ENCODE measurements at regions not wholly inside any gene's neighbourhood (a gene's known extent, or its start where the extent isn't known, plus 50 kb on each side); places are given as distances from the start of the nearest gene placed in this dataset.

DNA sequence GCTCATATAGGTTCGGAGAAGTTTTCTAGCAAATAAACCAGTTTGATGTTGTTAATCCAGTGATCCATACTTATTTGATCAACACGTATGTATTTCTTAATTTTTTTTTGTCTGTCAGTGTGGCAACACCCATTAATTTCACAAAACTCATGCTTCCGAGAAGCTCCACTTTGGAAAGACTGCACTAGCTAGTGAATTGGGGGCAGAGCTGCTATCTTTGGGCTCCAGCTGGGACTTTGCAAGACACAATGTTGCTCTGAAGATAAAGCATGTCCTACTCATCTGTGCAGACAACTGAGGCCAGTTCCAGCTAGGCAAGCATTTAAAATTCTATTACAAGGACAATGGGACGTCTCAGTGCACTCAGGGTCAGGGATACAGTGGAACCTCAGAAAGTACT is 298.4 kb downstream of the NUAK1 start:
- Histone ChIP-seq H3K4me2 (ENCODE audit: low read depth, low read length, poor library complexity, severe bottlenecking) (no peak overlapping the region), H2AFZ (ENCODE audit: low read length) (no peak overlapping the region)
- DNase-seq: no peak

GRCh38 chr12:105841840-105842239 is 296.9 kb downstream of the NUAK1 start:
- Histone ChIP-seq H4K20me1 (ENCODE audit: insufficient read depth, low read depth, low read length) (no peaks in the 10 kb centered on the region), H3K79me2 (ENCODE audit: low read length) (no peaks in the 10 kb centered on the region), H3K9ac (ENCODE audit: low read length) (no peak overlapping the region), H3K27me3 (ENCODE audit: low read length) (no peaks in the 10 kb centered on the region), H3K4me3 (ENCODE audit: low read length) (no peak overlapping the region), H3K36me3 (ENCODE audit: insufficient read depth, low read length) (no peaks in the 10 kb centered on the region), H3K4me2 (ENCODE audit: low read depth, low read length, poor library complexity, severe bottlenecking) (no peak overlapping the region), H2AFZ (ENCODE audit: low read length) (no peak overlapping the region), H3K4me1 (ENCODE audit: low read length) (no peaks in the 10 kb centered on the region), H3K27ac (ENCODE audit: low read length) (no peak overlapping the region), H3K9me2 (replicated peaks; ENCODE audit: insufficient read depth, low read length) (no peaks in the 10 kb centered on the region), H3K9me3 (ENCODE audit: low read length) (no peaks in the 10 kb centered on the region)
- no peak for DNase-seq

More for the DNA sequence above, 298.4 kb downstream of the NUAK1 start:
- Histone ChIP-seq H4K20me1 (ENCODE audit: insufficient read depth, low read depth, low read length) (no peaks in the 10 kb centered on the region), H3K4me1 (ENCODE audit: low read length) (no peaks in the 10 kb centered on the region), H3K9me3 (ENCODE audit: low read length) (no peaks in the 10 kb centered on the region), H3K79me2 (ENCODE audit: low read length) (no peaks in the 10 kb centered on the region), H3K27me3 (ENCODE audit: low read length) (no peaks in the 10 kb centered on the region), H3K36me3 (ENCODE audit: insufficient read depth, low read length) (no peaks in the 10 kb centered on the region), H3K27ac (ENCODE audit: low read length) (no peak overlapping the region), H3K4me3 (ENCODE audit: low read length) (no peak overlapping the region), H3K9me2 (replicated peaks; ENCODE audit: insufficient read depth, low read length) (no peaks in the 10 kb centered on the region), H3K9ac (ENCODE audit: low read length) (no peak overlapping the region)

- no peak overlapping the region for H2AFZ ChIP-seq (ENCODE audit: low read length)
- H3K9ac ChIP-seq (ENCODE audit: low read length): no peak overlapping the region
- H3K4me2 ChIP-seq (ENCODE audit: low read depth, low read length, poor library complexity, severe bottlenecking): no peak overlapping the region
- H3K27ac ChIP-seq (ENCODE audit: low read length): no peak overlapping the region
- H3K4me1 ChIP-seq (ENCODE audit: low read length): no peaks in the 10 kb centered on the region
- H3K9me3 ChIP-seq (ENCODE audit: low read length): no peaks in the 10 kb centered on the region
- H4K20me1 ChIP-seq (ENCODE audit: insufficient read depth, low read depth, low read length): no peaks in the 10 kb centered on the region
- H3K27me3 ChIP-seq (ENCODE audit: low read length): no peaks in the 10 kb centered on the region
- H3K4me3 ChIP-seq (ENCODE audit: low read length): no peak overlapping the region
- H3K9me2 ChIP-seq (replicated peaks; ENCODE audit: insufficient read depth, low read length): no peaks in the 10 kb centered on the region
- no peak for DNase-seq
- no peaks in the 10 kb centered on the region for H3K36me3 ChIP-seq (ENCODE audit: insufficient read depth, low read length)
- H3K79me2 ChIP-seq (ENCODE audit: low read length): no peaks in the 10 kb centered on the region
Observed at GRCh38 chr12:105843561-105843960, 295.2 kb downstream of the NUAK1 start.

- H3K4me1 ChIP-seq (ENCODE audit: low read length): no peaks in the 10 kb centered on the region
- H3K4me2 ChIP-seq (ENCODE audit: low read depth, low read length, poor library complexity, severe bottlenecking): no peak overlapping the region
- no peaks in the 10 kb centered on the region for H4K20me1 ChIP-seq (ENCODE audit: insufficient read depth, low read depth, low read length)
- no peak overlapping the region for H3K4me3 ChIP-seq (ENCODE audit: low read length)
- no peak for DNase-seq
- H3K27ac ChIP-seq (ENCODE audit: low read length): no peak overlapping the region
- no peak overlapping the region for H3K9ac ChIP-seq (ENCODE audit: low read length)
- H2AFZ ChIP-seq (ENCODE audit: low read length): no peak overlapping the region
- H3K79me2 ChIP-seq (ENCODE audit: low read length): no peaks in the 10 kb centered on the region
- H3K36me3 ChIP-seq (ENCODE audit: insufficient read depth, low read length): no peaks in the 10 kb centered on the region
- no peaks in the 10 kb centered on the region for H3K27me3 ChIP-seq (ENCODE audit: low read length)
- H3K9me2 ChIP-seq (replicated peaks; ENCODE audit: insufficient read depth, low read length): no peaks in the 10 kb centered on the region
- H3K9me3 ChIP-seq (ENCODE audit: low read length): no peaks in the 10 kb centered on the region
Observed at GRCh38 chr12:105843986-105844760, 294.6 kb downstream of the NUAK1 start.

- H3K9me3 ChIP-seq (ENCODE audit: low read length): no peaks in the 10 kb centered on the region
- H3K27ac ChIP-seq (ENCODE audit: low read length): no peak overlapping the region
- H3K36me3 ChIP-seq (ENCODE audit: insufficient read depth, low read length): no peaks in the 10 kb centered on the region
- no peaks in the 10 kb centered on the region for H3K27me3 ChIP-seq (ENCODE audit: low read length)
- H3K4me2 ChIP-seq (ENCODE audit: low read depth, low read length, poor library complexity, severe bottlenecking): no peak overlapping the region
- H3K79me2 ChIP-seq (ENCODE audit: low read length): no peaks in the 10 kb centered on the region
- no peaks in the 10 kb centered on the region for H3K9me2 ChIP-seq (replicated peaks; ENCODE audit: insufficient read depth, low read length)
- H3K4me3 ChIP-seq (ENCODE audit: low read length): no peak overlapping the region
- H3K4me1 ChIP-seq (ENCODE audit: low read length): no peaks in the 10 kb centered on the region
- H4K20me1 ChIP-seq (ENCODE audit: insufficient read depth, low read depth, low read length): no peaks in the 10 kb centered on the region
- no peak for DNase-seq
- no peak overlapping the region for H3K9ac ChIP-seq (ENCODE audit: low read length)
- no peak overlapping the region for H2AFZ ChIP-seq (ENCODE audit: low read length)
Observed at GRCh38 chr12:105846331-105846730, 292.4 kb downstream of the NUAK1 start.

DNA sequence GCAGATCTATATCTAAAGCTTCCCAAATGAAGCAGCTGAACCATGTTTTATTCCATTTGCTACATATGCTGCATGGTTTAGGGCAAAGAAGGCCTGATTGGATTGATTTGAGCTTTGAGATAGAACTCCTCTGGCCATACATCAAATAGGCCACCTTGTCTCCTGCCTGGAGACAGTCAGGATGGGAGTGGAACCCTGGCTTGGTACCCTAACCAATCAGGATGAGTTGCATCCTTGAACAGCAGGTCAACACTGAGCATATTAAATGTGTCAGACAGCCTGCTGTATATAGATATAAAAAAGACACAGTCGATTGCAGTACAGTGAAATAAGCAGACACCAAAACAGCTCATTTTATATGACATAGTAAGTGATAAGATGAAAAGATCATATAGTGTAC is 291.7 kb downstream of the NUAK1 start:
- Histone ChIP-seq H3K79me2 (ENCODE audit: low read length) (no peaks in the 10 kb centered on the region), H3K27ac (ENCODE audit: low read length) (no peak overlapping the region), H3K4me1 (ENCODE audit: low read length) (no peaks in the 10 kb centered on the region), H4K20me1 (ENCODE audit: insufficient read depth, low read depth, low read length) (no peaks in the 10 kb centered on the region), H3K4me3 (ENCODE audit: low read length) (no peak overlapping the region), H3K9me3 (ENCODE audit: low read length) (no peaks in the 10 kb centered on the region), H3K4me2 (ENCODE audit: low read depth, low read length, poor library complexity, severe bottlenecking) (no peak overlapping the region), H3K36me3 (ENCODE audit: insufficient read depth, low read length) (no peaks in the 10 kb centered on the region), H3K27me3 (ENCODE audit: low read length) (no peaks in the 10 kb centered on the region), H3K9me2 (replicated peaks; ENCODE audit: insufficient read depth, low read length) (no peaks in the 10 kb centered on the region), H2AFZ (ENCODE audit: low read length) (no peak overlapping the region), H3K9ac (ENCODE audit: low read length) (no peak overlapping the region)
- DNase-seq: no peak

GRCh38 chr12:105848286-105848685 is 290.5 kb downstream of the NUAK1 start:
- Histone ChIP-seq H3K36me3 (ENCODE audit: insufficient read depth, low read length) (no peaks in the 10 kb centered on the region), H3K4me3 (ENCODE audit: low read length) (no peak overlapping the region), H3K4me2 (ENCODE audit: low read depth, low read length, poor library complexity, severe bottlenecking) (no peak overlapping the region), H3K9ac (ENCODE audit: low read length) (no peak overlapping the region), H3K27ac (ENCODE audit: low read length) (no peak overlapping the region), H3K4me1 (ENCODE audit: low read length) (no peaks in the 10 kb centered on the region), H2AFZ (ENCODE audit: low read length) (no peak overlapping the region), H3K9me3 (ENCODE audit: low read length) (no peaks in the 10 kb centered on the region), H4K20me1 (ENCODE audit: insufficient read depth, low read depth, low read length) (no peaks in the 10 kb centered on the region), H3K79me2 (ENCODE audit: low read length) (no peaks in the 10 kb centered on the region), H3K9me2 (replicated peaks; ENCODE audit: insufficient read depth, low read length) (no peaks in the 10 kb centered on the region), H3K27me3 (ENCODE audit: low read length) (no peaks in the 10 kb centered on the region)
- DNase-seq: no peak

DNA sequence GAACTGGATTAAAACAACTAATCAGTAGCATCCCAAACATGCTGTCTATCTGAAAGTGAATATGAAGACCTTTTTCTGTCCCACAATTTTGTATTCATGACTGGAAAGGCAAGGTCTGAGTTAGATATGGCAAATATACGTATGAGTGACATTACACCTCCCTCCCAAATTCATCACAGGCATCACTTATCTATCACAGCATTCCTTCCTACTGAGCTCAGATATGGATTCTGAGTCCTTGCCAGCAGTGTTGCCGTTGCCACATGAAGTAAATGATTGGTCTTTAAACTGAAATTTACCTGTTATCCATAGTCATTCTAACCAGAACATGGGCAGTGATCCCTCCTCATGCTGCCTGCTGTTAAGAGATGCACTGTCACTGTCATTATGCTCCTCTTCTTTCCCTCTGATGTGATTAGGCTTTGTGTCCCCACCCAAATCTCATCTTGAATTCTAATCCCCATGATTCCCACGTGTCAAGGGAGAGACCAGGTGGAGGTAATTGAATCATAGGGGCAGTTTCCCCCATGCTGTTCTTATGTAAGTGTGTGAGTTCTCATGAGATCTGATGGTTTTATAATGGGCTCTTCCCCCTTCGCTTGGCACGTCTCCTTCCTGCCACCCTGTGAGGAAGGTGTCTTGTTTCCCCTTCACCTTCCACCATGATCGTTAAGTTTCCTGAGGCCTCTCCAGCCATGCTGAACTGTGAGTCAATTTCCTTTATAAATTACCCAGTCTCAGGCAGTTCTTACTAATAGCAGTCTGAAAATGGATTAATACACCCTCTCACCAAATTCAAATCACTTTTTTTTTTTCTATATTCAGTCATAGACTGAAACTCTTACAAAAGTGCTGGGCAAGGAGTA is 288.4 kb downstream of the NUAK1 start:
- Histone ChIP-seq H3K4me3 (ENCODE audit: low read length) (no peak overlapping the region), H3K9me2 (replicated peaks; ENCODE audit: insufficient read depth, low read length) (no peaks in the 10 kb centered on the region), H3K27ac (ENCODE audit: low read length) (no peak overlapping the region), H3K9ac (ENCODE audit: low read length) (no peak overlapping the region), H3K4me2 (ENCODE audit: low read depth, low read length, poor library complexity, severe bottlenecking) (no peak overlapping the region), H3K9me3 (ENCODE audit: low read length) (no peaks in the 10 kb centered on the region), H3K4me1 (ENCODE audit: low read length) (no peaks in the 10 kb centered on the region), H2AFZ (ENCODE audit: low read length) (no peak overlapping the region), H3K36me3 (ENCODE audit: insufficient read depth, low read length) (no peaks in the 10 kb centered on the region), H3K27me3 (ENCODE audit: low read length) (no peaks in the 10 kb centered on the region), H3K79me2 (ENCODE audit: low read length) (no peaks in the 10 kb centered on the region), H4K20me1 (ENCODE audit: insufficient read depth, low read depth, low read length) (no peaks in the 10 kb centered on the region)
- DNase-seq: no peak

All from Karpas-422 (cell line).